PC-3 (cell line): ENCODE measurements at regions not wholly inside any gene's neighbourhood (a gene's known extent, or its start where the extent isn't known, plus 50 kb on each side); places are given as distances from the start of the nearest gene placed in this dataset.

Source experiments
- ATAC-seq: fragments of 200-7000 bp; cut with Tn5 transposase; 2 replicates; pipeline ENCODE4 v1.9.1; 2020; ENCODE audit warnings: mild to moderate bottlenecking, moderate library complexity
- BruUV-seq: library from RNA; stranded (reverse); fragments of 400-500 nt; replicated peaks from 2 replicates; lab custom pipeline; 2021; lab: Mats Ljungman, UMichigan
- CTCF ChIA-PET: fragments of 300-600 bp; sonication (Branson Sonifier 250); formaldehyde crosslinking; loops from one replicate; lab custom pipeline; 2022; ENCODE audit warnings: antibody characterized with exemption; lab: Charles Lee
- POLR2A ChIA-PET: fragments of 300-600 bp; sonication (Branson Sonifier 250); formaldehyde crosslinking; loops from one replicate; lab custom pipeline; 2022; ENCODE audit warnings: antibody characterized with exemption; ENCODE audit not compliant: unreplicated experiment; lab: Charles Lee
- DNase-seq: peaks from one replicate; pipeline ENCODE4 v3.0.0-alpha.2; 2015
- H2AFZ ChIP-seq: fragments of 300-600 bp; sonication (generic); 2 replicates; pipeline ENCODE4 v1.6.0; 2016; ENCODE audit warnings: antibody characterized with exemption, low read length
- H3F3A ChIP-seq: fragments of 300-600 bp; sonication (generic); one replicate; pipeline ENCODE4 v1.6.0; 2017; ENCODE audit warnings: antibody characterized with exemption, low read length, control low read depth, mild to moderate bottlenecking; ENCODE audit not compliant: unreplicated experiment
- H3K27ac ChIP-seq: fragments of 300-600 bp; sonication (generic); 2 replicates; pipeline ENCODE4 v1.5.1; 2016; ENCODE audit warnings: mild to moderate bottlenecking, low read length
- H3K27me3 ChIP-seq: fragments of 300-600 bp; sonication (generic); 2 replicates; pipeline ENCODE4 v1.6.1; 2016; ENCODE audit warnings: low read length, mixed read lengths
- H3K36me3 ChIP-seq: fragments of 300-600 bp; sonication (generic); 2 replicates; pipeline ENCODE4 v1.6.1; 2016; ENCODE audit warnings: low read depth, mixed run types, low read length, mixed read lengths
- H3K4me1 ChIP-seq: fragments of 300-600 bp; sonication (generic); 2 replicates; pipeline ENCODE4 v1.5.1; 2016; ENCODE audit warnings: low read length; ENCODE audit not compliant: insufficient read depth
- H3K4me2 ChIP-seq: fragments of 300-600 bp; sonication (generic); 2 replicates; pipeline ENCODE4 v1.6.0; 2016; ENCODE audit warnings: low read length
- H3K4me3 ChIP-seq: fragments of 300-600 bp; sonication (generic); 2 replicates; pipeline ENCODE4 v1.5.1; 2016; ENCODE audit warnings: mild to moderate bottlenecking, low read length, mixed read lengths
- H3K79me2 ChIP-seq: fragments of 300-600 bp; sonication (generic); 2 replicates; pipeline ENCODE4 v1.6.1; 2017; ENCODE audit warnings: low read length, mixed read lengths
- H3K9ac ChIP-seq: fragments of 300-600 bp; sonication (generic); 2 replicates; pipeline ENCODE4 v1.6.0; 2016; ENCODE audit warnings: mild to moderate bottlenecking, low read length
- H3K9me2 ChIP-seq: fragments of 300-600 bp; sonication (generic); replicated peaks from 2 replicates; pipeline ENCODE4 v1.6.1; 2016; ENCODE audit warnings: mixed run types, low read length, mixed read lengths
- H3K9me3 ChIP-seq: fragments of 300-600 bp; sonication (generic); 2 replicates; pipeline ENCODE4 v1.6.1; 2016; ENCODE audit warnings: low read length, mixed read lengths
- H4K20me1 ChIP-seq: fragments of 300-600 bp; sonication (generic); 2 replicates; pipeline ENCODE4 v1.6.1; 2016; ENCODE audit warnings: low read length, mixed read lengths
- CTCF ChIP-seq: fragments of 300-600 bp; sonication (generic); conservative IDR thresholded peaks from 2 replicates; pipeline ENCODE4 v1.5.1; 2017; ENCODE audit warnings: antibody characterized with exemption, low read depth, mild to moderate bottlenecking, low read length
- EZH2 ChIP-seq: fragments of 300-600 bp; sonication (generic); IDR thresholded peaks from one replicate; pipeline ENCODE4 v1.6.1; 2017; ENCODE audit warnings: antibody characterized with exemption, mild to moderate bottlenecking, low read length; ENCODE audit not compliant: unreplicated experiment
- EZH2phosphoT487 ChIP-seq: fragments of 300-600 bp; sonication (generic); IDR thresholded peaks from 2 replicates; pipeline ENCODE4 v1.6.1; 2018; ENCODE audit warnings: mild to moderate bottlenecking, antibody characterized with exemption, low read length, borderline replicate concordance
- intact Hi-C: fragments of 100-400 bp; cut with micrococcal nuclease; formaldehyde crosslinking; loops from 2 replicates; pipeline ENCODE4 v1.9.0; 2023

GRCh38 chr12:132418393-132418925 is 71.5 kb upstream of the FBRSL1 start:
- Histone ChIP-seq H3K79me2 (no peaks in the 10 kb centered on the region), H2AFZ (no peak overlapping the region), H3K4me1 (no peaks in the 10 kb centered on the region; the same call in 1 of the 2 replicates), H3K27ac (no peak overlapping the region), H3K36me3 (no peaks in the 10 kb centered on the region), H3K27me3 (peaks cover 25% of the 10 kb centered on the region), H3K4me3 (no peak overlapping the region), H3K9ac (no peak overlapping the region), H3K9me3 (no peaks in the 10 kb centered on the region), H3F3A (no peaks in the 10 kb centered on the region), H3K9me2 (no peaks in the 10 kb centered on the region), H3K4me2 (no peak overlapping the region), H4K20me1 (no peaks in the 10 kb centered on the region)
- BruUV-seq: no TSS peak
- intact Hi-C loops: no loop called here
- ChIA-PET POLR2A (no interaction called here), CTCF (no interaction called here)
- TF ChIP-seq CTCF (no peak), EZH2 (no peak), EZH2phosphoT487 (no peak)
- ATAC-seq (no peak), DNase-seq (no peak)

- Histone ChIP-seq H3K9me2 (no peaks in the 10 kb centered on the region), H2AFZ (no peak overlapping the region), H3K27me3 (peaks cover 19% of the 10 kb centered on the region), H4K20me1 (no peaks in the 10 kb centered on the region), H3K4me2 (no peak overlapping the region), H3K27ac (no peak overlapping the region), H3K9ac (no peak overlapping the region), H3K9me3 (no peaks in the 10 kb centered on the region), H3K4me3 (no peak overlapping the region), H3F3A (no peaks in the 10 kb centered on the region), H3K36me3 (no peaks in the 10 kb centered on the region), H3K4me1 (no peaks in the 10 kb centered on the region; the same call in 1 of the 2 replicates), H3K79me2 (no peaks in the 10 kb centered on the region)
- TF ChIP-seq EZH2 (no peak), EZH2phosphoT487 (no peak), CTCF (no peak)
- ATAC-seq: no peak
- CTCF ChIA-PET: interaction anchor here (0.6 kb wide), 1 partner anchor 97 kb away, joined by 4 read pairs; no protein-coding TSS in a partner anchor
- intact Hi-C loops: no loop called here
- POLR2A ChIA-PET: no interaction called here
- no TSS peak for BruUV-seq
- DNase-seq: no peak
These were observed 72.2 kb upstream of the FBRSL1 start for GRCh38 chr12:132417741-132418140.

- Histone ChIP-seq H3F3A (no peaks in the 10 kb centered on the region), H3K79me2 (no peaks in the 10 kb centered on the region), H3K36me3 (no peaks in the 10 kb centered on the region), H2AFZ (no peak overlapping the region), H3K9me2 (no peaks in the 10 kb centered on the region), H3K4me2 (no peak overlapping the region), H3K9ac (no peak overlapping the region), H3K4me3 (no peak overlapping the region), H3K9me3 (no peaks in the 10 kb centered on the region), H3K4me1 (no peaks in the 10 kb centered on the region; the same call in 1 of the 2 replicates), H3K27ac (no peak overlapping the region), H3K27me3 (peaks cover 16% of the 10 kb centered on the region), H4K20me1 (no peaks in the 10 kb centered on the region)
- ChIA-PET CTCF (interaction anchor here (0.6 to 2.1 kb wide), 2 partner anchors 12 to 98 kb away, joined by 4 read pairs; no protein-coding TSS in a partner anchor), POLR2A (no interaction called here)
- intact Hi-C loops: no loop called here
- TF ChIP-seq CTCF (no peak), EZH2phosphoT487 (no peak), EZH2 (no peak)
- no TSS peak for BruUV-seq
- no peak for DNase-seq
- ATAC-seq: no peak
These were observed 73.1 kb upstream of the FBRSL1 start for GRCh38 chr12:132416827-132417226.
